ENCODE measurements at regions not wholly inside any gene's neighbourhood (a gene's known extent, or its start where the extent isn't known, plus 50 kb on each side); places are given as distances from the start of the nearest gene placed in this dataset.

DNA sequence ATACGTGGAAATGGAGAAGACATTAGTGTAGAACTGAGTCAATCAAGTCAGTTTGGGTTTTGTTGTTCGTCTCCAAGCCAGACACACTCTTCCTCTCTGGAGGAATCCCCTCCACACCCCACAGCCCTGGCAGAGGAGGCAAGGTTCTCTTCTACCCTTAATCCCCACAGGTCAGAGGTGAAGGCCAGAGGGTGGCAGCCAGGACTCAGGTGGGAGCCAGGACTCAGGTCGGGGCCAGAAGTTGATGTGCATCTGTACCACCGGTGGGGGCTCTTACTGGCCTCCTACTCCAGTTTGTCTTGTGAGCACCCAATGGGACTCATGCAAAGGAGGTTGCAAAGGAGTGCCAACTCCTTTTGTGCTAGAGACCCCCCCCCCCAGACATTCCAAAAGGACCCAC is 126.4 kb downstream of the TBXT start:
- TF ChIP-seq CTCF (IDR thresholded peaks at IDR 0.05; ENCODE audit: insufficient read depth, low read depth, low read length): no peak
- no peak overlapping the region for H3K4me3 ChIP-seq (ENCODE audit: low read depth, low read length)
- no peak for DNase-seq (ENCODE audit: low read depth)

GRCh38 chr6:166040292-166040691 is 127.4 kb downstream of the TBXT start:
- DNase-seq (ENCODE audit: low read depth): no peak
- no peak overlapping the region for H3K4me3 ChIP-seq (ENCODE audit: low read depth, low read length)
- TF ChIP-seq CTCF (IDR thresholded peaks at IDR 0.05; ENCODE audit: insufficient read depth, low read depth, low read length): no peak

DNA sequence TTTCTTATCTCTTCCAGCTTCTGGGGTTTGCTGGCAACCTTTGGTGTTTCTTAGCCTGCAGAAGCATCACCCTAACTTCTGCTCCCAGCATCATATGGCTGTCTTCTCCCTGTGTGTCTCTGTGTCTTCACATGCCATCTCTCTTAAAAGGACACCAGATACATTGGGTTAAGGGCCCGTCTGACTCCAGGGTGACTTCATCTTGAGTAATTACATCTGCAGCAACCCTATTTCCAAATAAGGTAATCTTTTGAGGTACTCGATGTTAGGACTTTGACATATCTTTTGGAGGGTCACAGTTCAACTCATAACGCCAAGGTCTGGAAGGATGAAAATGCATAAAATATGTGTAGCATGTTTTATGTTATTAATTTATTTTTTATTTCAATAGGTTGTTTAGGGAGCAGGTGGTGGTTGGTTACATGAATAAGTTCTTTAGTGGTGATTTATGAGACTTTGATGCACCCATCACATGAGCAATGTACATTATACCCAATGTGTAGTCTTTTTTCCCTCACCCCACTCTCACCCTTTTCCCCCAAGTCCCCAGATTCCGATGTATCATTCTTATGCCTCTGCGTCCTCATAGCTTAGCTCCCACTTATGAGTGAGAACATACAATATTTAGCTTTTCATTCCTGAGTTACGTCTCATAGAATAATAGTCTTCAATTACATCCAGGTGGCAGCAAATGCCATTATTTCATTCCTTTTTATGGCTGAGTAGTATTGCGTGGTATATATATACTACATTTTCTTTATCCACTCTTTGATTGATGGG is 131.1 kb downstream of the TBXT start:
- no peak for TF ChIP-seq CTCF (IDR thresholded peaks at IDR 0.05; ENCODE audit: insufficient read depth, low read depth, low read length)
- DNase-seq (ENCODE audit: low read depth): no peak
- H3K4me3 ChIP-seq (ENCODE audit: low read depth, low read length): no peak overlapping the region

- peak; percentile 95 for DNase-seq (ENCODE audit: low read depth)
- TF ChIP-seq CTCF (IDR thresholded peaks at IDR 0.05; ENCODE audit: insufficient read depth, low read depth, low read length): peak; percentile 38
- H3K4me3 ChIP-seq (ENCODE audit: low read depth, low read length): no peak overlapping the region
Observed at GRCh38 chr6:166032366-166033200, 135.1 kb downstream of the TBXT start.

DNA sequence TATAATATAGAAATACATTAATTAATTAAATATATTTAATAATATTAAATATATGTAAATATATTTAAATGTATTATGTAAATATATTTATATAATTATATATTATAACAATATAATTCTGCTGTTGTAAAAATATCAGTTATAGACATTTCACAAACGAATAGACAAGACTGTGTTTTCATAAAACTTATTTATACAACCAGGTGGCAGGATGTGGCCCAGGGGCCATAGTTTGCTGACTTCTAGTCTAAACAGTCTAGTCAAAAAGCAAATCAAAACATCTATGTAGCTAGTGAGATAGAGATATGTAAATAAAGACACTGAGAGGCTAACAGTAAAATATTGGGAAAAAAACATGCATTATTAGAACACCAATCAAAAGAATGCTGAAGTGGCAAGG is 136.4 kb downstream of the TBXT start:
- no peak for DNase-seq (ENCODE audit: low read depth)
- TF ChIP-seq CTCF (IDR thresholded peaks at IDR 0.05; ENCODE audit: insufficient read depth, low read depth, low read length): no peak
- no peak overlapping the region for H3K4me3 ChIP-seq (ENCODE audit: low read depth, low read length)

DNA sequence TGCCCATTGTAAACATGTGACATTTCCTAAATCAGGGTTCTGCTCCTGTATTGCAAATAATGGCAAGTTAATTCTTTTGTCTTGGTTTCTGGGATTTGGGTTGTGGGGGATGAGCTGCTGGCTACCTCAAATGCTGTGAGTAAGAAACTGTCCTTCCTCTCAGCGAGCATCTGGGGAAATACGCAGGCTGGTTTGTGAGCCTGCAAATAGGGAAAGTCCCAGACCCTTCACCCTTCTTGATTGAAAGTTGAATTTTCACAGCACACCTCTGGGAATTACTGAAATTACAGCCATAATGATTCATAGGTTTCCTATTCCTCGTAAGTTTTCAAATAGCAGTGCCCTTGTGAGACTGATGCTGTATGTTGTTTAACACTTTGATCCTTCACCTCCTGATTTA is 138.1 kb downstream of the TBXT start:
- no peak for TF ChIP-seq CTCF (IDR thresholded peaks at IDR 0.05; ENCODE audit: insufficient read depth, low read depth, low read length)

More for the DNA sequence above, 138.1 kb downstream of the TBXT start:
- DNase-seq (ENCODE audit: low read depth): peak; percentile 64
- no peak overlapping the region for H3K4me3 ChIP-seq (ENCODE audit: low read depth, low read length)

Data from fibroblast of villous mesenchyme (primary cell).